Endothelial cell of umbilical vein (primary cell): ENCODE measurements at regions not wholly inside any gene's neighbourhood (a gene's known extent, or its start where the extent isn't known, plus 50 kb on each side); places are given as distances from the start of the nearest gene placed in this dataset.

Source experiments
- BruUV-seq: library from RNA; stranded (reverse); fragments of 400-500 nt; replicated peaks from 2 replicates; lab custom pipeline; 2021; lab: Mats Ljungman, UMichigan
- CTCF ChIA-PET: fragments of 300-600, 350-600 bp; sonication (Branson Sonifier 250); formaldehyde crosslinking; loops from one replicate; lab custom pipeline; 2021; ENCODE audit warnings: antibody characterized with exemption, inconsistent platforms; lab: Charles Lee
- POLR2A ChIA-PET: fragments of 300-600, 350-600 bp; sonication (Branson Sonifier 250); formaldehyde crosslinking; loops from one replicate; lab custom pipeline; 2021; ENCODE audit warnings: antibody characterized with exemption, inconsistent platforms; lab: Charles Lee
- DNase-seq: peaks from one replicate; pipeline ENCODE4 v3.0.0-alpha.2; 2011; ENCODE audit warnings: low read depth, low spot score
- FAIRE-seq: peaks from 2 replicates; lab custom pipeline; 2011; peaks lifted over from hg19 to GRCh38; lab: Jason Lieb, UNC
- H2AFZ ChIP-seq: 2 replicates; pipeline ENCODE4 v1.6.0; 2012; ENCODE audit warnings: low read depth, low read length, control low read depth, inconsistent platforms
- H3K27ac ChIP-seq: 2 replicates; pipeline ENCODE4 v1.5.1; 2011; ENCODE audit warnings: low read depth, mild to moderate bottlenecking, control low read depth, low read length, moderate library complexity; ENCODE audit not compliant: insufficient read depth
- H3K27me3 ChIP-seq, 2 experiments: 2 replicates each; pipeline versions ENCODE4 v1.6.0 to v1.6.1; 2011; ENCODE audit warnings: low read length in 2 of 2, mixed read lengths in 1 of 2; ENCODE audit not compliant: control insufficient read depth in 2 of 2, insufficient read depth in 2 of 2
- H3K36me3 ChIP-seq, 2 experiments: 2 replicates in 1 of 2; 3 replicates in 1 of 2; pipeline ENCODE4 v1.5.1; 2011; ENCODE audit warnings: low read length in 2 of 2, mild to moderate bottlenecking in 1 of 2, moderate library complexity in 1 of 2; ENCODE audit not compliant: control insufficient read depth in 2 of 2, insufficient read depth in 2 of 2; ENCODE audit errors: extremely low read depth in 1 of 2
- H3K4me1 ChIP-seq: 3 replicates; pipeline ENCODE4 v1.5.1; 2011; ENCODE audit warnings: mild to moderate bottlenecking, low read length; ENCODE audit not compliant: control insufficient read depth, insufficient read depth; ENCODE audit errors: extremely low read depth
- H3K4me2 ChIP-seq: 2 replicates; pipeline ENCODE4 v1.6.1; 2011; ENCODE audit warnings: low read length, control low read depth, mixed read lengths; ENCODE audit not compliant: insufficient read depth
- H3K4me3 ChIP-seq, 3 experiments: fragments of 200-600 bp in 1 of 3; sonication (generic), shearing (Covaris generic) in 1 of 3; replicated peaks in 1 of 3; 2 replicates each; pipeline ENCODE4 v1.5.1; 2011 to 2016; ENCODE audit warnings: control low read depth in 3 of 3, low read length in 3 of 3, mild to moderate bottlenecking in 2 of 3, inconsistent platforms in 1 of 3, low read depth in 1 of 3, moderate library complexity in 1 of 3; ENCODE audit not compliant: insufficient read depth in 1 of 3
- H3K79me2 ChIP-seq: 2 replicates; pipeline ENCODE4 v1.6.0; 2012; ENCODE audit warnings: low read length, inconsistent platforms; ENCODE audit not compliant: control insufficient read depth, insufficient read depth
- H3K9ac ChIP-seq: replicated peaks from 2 replicates; pipeline ENCODE3; 2011; ENCODE audit warnings: low read length, control low read depth; ENCODE audit not compliant: insufficient read depth; ENCODE audit errors: extremely low read depth
- H3K9me1 ChIP-seq: replicated peaks from 3 replicates; pipeline ENCODE4 v1.6.0; 2011; ENCODE audit warnings: mild to moderate bottlenecking, low read length; ENCODE audit not compliant: control insufficient read depth, insufficient read depth; ENCODE audit errors: extremely low read depth
- H3K9me3 ChIP-seq: replicated peaks from 2 replicates; pipeline ENCODE4 v1.5.1; 2012; ENCODE audit warnings: low read length, inconsistent platforms; ENCODE audit not compliant: control insufficient read depth, insufficient read depth
- H4K20me1 ChIP-seq: replicated peaks from 2 replicates; pipeline ENCODE3; 2011; ENCODE audit warnings: mild to moderate bottlenecking, low read length; ENCODE audit not compliant: control insufficient read depth, insufficient read depth; ENCODE audit errors: extremely low read depth
- EZH2 ChIP-seq: IDR thresholded peaks from 2 replicates; pipeline ENCODE4 v1.6.1; 2012; ENCODE audit warnings: borderline replicate concordance, low read depth, mild to moderate bottlenecking, moderate library complexity, low read length, inconsistent platforms; ENCODE audit not compliant: severe bottlenecking
- FOS ChIP-seq: IDR thresholded peaks from 2 replicates; pipeline ENCODE4 v1.6.1; 2011; ENCODE audit warnings: mild to moderate bottlenecking, low read length, moderate library complexity, borderline replicate concordance; ENCODE audit not compliant: insufficient read depth
- GATA2 ChIP-seq: IDR thresholded peaks from 2 replicates; pipeline ENCODE4 v1.7.0; 2011; ENCODE audit warnings: low read depth, mild to moderate bottlenecking, moderate library complexity, mixed read lengths, low read length; ENCODE audit not compliant: insufficient read length, insufficient read depth
- JUN ChIP-seq: IDR thresholded peaks from 2 replicates; pipeline ENCODE4 v1.6.1; 2011; ENCODE audit warnings: borderline replicate concordance, low read depth; ENCODE audit not compliant: insufficient read length, insufficient read depth
- MAX ChIP-seq: IDR thresholded peaks from 2 replicates; pipeline ENCODE4 v1.6.1; 2011; ENCODE audit not compliant: insufficient read depth, insufficient read length
- MYC ChIP-seq: IDR thresholded peaks from one replicate; pipeline ENCODE4 v1.6.1; 2011; ENCODE audit warnings: mild to moderate bottlenecking, low read depth, low read length
- POLR2A ChIP-seq: IDR thresholded peaks from 2 replicates; pipeline ENCODE4 v1.6.1; 2012; ENCODE audit warnings: low read depth, mild to moderate bottlenecking, control low read depth, low read length
- POLR2AphosphoS5 ChIP-seq: IDR thresholded peaks from 2 replicates; pipeline ENCODE4 v1.6.1; 2012; ENCODE audit warnings: low read depth, mild to moderate bottlenecking, control low read depth, low read length, moderate library complexity; ENCODE audit not compliant: insufficient read depth
- dilution Hi-C: fragments of 300-500 bp; cut with MboI; formaldehyde crosslinking; loops from one replicate; pipeline ENCODE4 v1.15.0; 2019; ENCODE audit warnings: low sequenced_read_pairs; ENCODE audit not compliant: extremely low pct_ligation_motif_present
- intact Hi-C: fragments of 100-400 bp; cut with micrococcal nuclease; formaldehyde crosslinking; loops from one replicate; pipeline ENCODE4 v1.10.0; 2022
- TF ChIP-seq, protein P1 (sequence below), 2 donors: IDR thresholded peaks; 1 replicate in 1 of 2; 2 replicates in 1 of 2; pipeline ENCODE4 v1.5.1; 2011; ENCODE audit warnings: low read length in 2 of 2, mild to moderate bottlenecking in 2 of 2, moderate library complexity in 2 of 2, control low read depth in 1 of 2, inconsistent platforms in 1 of 2, low read depth in 1 of 2; ENCODE audit not compliant: insufficient read depth in 1 of 2; ENCODE audit errors: extremely low read depth in 1 of 2

- DNase-seq = no peak
- dilution Hi-C loops (no loop called here), intact Hi-C loops (no loop called here)
- Histone ChIP-seq H3K4me2 (no peak overlapping the region), H3K9me3 (no peaks in the 10 kb centered on the region), H4K20me1 (no peaks in the 10 kb centered on the region), H3K9me1 (no peaks in the 10 kb centered on the region), H3K27me3 (no peaks in the 10 kb centered on the region), H3K4me3 (no peak overlapping the region), H3K36me3 (no peaks in the 10 kb centered on the region), H3K4me1 (no peaks in the 10 kb centered on the region), H3K79me2 (no peaks in the 10 kb centered on the region), H3K9ac (no peak overlapping the region), H3K27ac (no peak overlapping the region), H2AFZ (no peak overlapping the region)
- TF ChIP-seq MYC (no peak), POLR2A (no peak), MAX (no peak), GATA2 (no peak), EZH2 (no peak), JUN (no peak), FOS (no peak), POLR2AphosphoS5 (no peak)
- TF ChIP-seq, protein P1, sequence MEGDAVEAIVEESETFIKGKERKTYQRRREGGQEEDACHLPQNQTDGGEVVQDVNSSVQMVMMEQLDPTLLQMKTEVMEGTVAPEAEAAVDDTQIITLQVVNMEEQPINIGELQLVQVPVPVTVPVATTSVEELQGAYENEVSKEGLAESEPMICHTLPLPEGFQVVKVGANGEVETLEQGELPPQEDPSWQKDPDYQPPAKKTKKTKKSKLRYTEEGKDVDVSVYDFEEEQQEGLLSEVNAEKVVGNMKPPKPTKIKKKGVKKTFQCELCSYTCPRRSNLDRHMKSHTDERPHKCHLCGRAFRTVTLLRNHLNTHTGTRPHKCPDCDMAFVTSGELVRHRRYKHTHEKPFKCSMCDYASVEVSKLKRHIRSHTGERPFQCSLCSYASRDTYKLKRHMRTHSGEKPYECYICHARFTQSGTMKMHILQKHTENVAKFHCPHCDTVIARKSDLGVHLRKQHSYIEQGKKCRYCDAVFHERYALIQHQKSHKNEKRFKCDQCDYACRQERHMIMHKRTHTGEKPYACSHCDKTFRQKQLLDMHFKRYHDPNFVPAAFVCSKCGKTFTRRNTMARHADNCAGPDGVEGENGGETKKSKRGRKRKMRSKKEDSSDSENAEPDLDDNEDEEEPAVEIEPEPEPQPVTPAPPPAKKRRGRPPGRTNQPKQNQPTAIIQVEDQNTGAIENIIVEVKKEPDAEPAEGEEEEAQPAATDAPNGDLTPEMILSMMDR (IDR thresholded peaks at IDR 0.05; ENCODE audit: extremely low read depth in 1 of 2, insufficient read depth in 1 of 2, low read depth in 1 of 2, low read length in 2 of 2) = no peak
- no peak for FAIRE-seq
- CTCF ChIA-PET = no interaction called here
- POLR2A ChIA-PET = no interaction called here
- no TSS peak for BruUV-seq
Observed at GRCh38 chr11:115684699-115685098, 180.5 kb upstream of the CADM1 start.
